ENCODE measurements at regions not wholly inside any gene's neighbourhood (a gene's known extent, or its start where the extent isn't known, plus 50 kb on each side); places are given as distances from the start of the nearest gene placed in this dataset.

DNA sequence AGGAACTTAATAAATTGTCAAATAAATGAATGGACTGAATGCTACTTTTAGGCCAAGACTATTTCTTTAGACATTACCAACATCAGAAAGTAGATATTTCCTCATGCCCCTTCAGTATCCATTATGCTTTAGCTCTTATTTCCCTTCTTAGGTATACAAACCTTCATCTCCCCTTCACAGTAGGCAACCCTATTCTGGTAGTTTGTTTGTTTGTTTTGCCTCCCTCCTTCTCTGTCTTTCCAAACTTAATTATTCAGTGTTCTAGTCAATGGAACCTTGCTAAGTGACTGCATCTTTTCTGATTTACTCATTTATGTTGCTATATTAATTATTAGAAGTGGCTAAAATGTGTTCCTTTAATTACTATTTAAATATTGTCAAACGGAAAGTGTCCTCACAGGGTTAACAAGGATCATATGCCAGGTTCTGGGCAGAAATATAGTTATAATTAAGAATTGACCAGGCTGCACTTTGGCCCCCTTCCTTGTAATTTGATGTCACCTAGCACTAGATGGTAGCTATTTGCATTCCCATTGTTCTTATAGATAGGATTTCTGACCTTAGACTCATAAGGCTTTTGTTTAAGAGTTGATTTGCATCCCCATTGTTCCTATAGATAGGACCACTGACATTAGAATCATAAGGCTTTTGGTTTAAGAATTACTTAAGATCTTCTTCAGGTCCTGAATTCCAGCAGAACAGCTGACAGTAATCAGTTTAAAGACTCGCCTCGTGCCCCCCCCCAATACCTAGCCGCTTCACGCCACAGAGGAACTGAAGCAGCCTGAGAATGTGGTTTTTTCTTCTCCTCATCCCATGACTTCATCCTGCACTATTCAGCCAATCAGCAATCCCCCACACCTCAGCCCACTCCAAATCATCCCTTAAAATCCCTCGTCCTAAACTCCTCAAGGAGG is 84.4 kb upstream of the NUDT12 start:
- ATAC-seq (no peak), DNase-seq (no peak)
- Histone ChIP-seq H3K4me1 (ENCODE audit: control insufficient read depth, insufficient read depth, low read length) (no peaks in the 10 kb centered on the region), H3K9me3 (ENCODE audit: control insufficient read depth, insufficient read depth, low read length) (peaks cover under 1% of the 10 kb centered on the region), H3K27me3 (ENCODE audit: control insufficient read depth, insufficient read depth, low read length) (no peaks in the 10 kb centered on the region), H3K36me3 (ENCODE audit: control insufficient read depth, insufficient read depth, low read length) (no peaks in the 10 kb centered on the region), H3K4me3 (ENCODE audit: low read length) (no peak overlapping the region), H3K27ac (ENCODE audit: low read length) (no peak overlapping the region)
- Mint-ChIP-seq H3K9me3 (peaks cover 5 to 10% of the 10 kb centered on the region in 2 donors), H3K4me1 (no peaks in the 10 kb centered on the region), H3K27ac (no peak overlapping the region), H3K4me3 (no peak overlapping the region), H3K27me3 (ENCODE audit: low read depth in 2 of 2) (no peaks in the 10 kb centered on the region), H3K36me3 (no peaks in the 10 kb centered on the region)
- TF ChIP-seq, protein P1, sequence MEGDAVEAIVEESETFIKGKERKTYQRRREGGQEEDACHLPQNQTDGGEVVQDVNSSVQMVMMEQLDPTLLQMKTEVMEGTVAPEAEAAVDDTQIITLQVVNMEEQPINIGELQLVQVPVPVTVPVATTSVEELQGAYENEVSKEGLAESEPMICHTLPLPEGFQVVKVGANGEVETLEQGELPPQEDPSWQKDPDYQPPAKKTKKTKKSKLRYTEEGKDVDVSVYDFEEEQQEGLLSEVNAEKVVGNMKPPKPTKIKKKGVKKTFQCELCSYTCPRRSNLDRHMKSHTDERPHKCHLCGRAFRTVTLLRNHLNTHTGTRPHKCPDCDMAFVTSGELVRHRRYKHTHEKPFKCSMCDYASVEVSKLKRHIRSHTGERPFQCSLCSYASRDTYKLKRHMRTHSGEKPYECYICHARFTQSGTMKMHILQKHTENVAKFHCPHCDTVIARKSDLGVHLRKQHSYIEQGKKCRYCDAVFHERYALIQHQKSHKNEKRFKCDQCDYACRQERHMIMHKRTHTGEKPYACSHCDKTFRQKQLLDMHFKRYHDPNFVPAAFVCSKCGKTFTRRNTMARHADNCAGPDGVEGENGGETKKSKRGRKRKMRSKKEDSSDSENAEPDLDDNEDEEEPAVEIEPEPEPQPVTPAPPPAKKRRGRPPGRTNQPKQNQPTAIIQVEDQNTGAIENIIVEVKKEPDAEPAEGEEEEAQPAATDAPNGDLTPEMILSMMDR (IDR thresholded peaks at IDR 0.05) = no peak
- 87% methylated on average over 6 of the region's 6 CpGs for whole genome bisulfite sequencing (ENCODE audit: insufficient coverage)
- intact Hi-C loops (cut with micrococcal nuclease) = no loop called here

DNA sequence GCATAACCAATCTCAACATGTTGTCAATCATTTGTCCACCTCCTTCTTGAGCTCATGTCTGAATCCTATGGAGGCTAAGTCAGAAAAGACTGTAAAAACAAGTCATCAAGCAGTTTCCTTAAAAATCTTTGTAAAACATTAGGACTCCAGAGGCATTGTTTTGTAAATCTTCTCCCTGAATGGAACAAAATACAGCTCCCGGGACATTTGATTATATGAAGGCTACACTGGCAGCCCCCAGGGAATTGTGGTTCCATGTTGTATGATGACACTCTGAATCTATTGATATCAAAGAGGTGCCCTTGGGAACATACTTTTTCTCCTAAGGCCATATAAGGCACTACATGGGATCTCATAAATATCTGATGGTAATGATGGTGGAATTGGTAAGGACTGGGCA is 83.2 kb upstream of the NUDT12 start:
- intact Hi-C loops (cut with micrococcal nuclease) = no loop called here

DNA sequence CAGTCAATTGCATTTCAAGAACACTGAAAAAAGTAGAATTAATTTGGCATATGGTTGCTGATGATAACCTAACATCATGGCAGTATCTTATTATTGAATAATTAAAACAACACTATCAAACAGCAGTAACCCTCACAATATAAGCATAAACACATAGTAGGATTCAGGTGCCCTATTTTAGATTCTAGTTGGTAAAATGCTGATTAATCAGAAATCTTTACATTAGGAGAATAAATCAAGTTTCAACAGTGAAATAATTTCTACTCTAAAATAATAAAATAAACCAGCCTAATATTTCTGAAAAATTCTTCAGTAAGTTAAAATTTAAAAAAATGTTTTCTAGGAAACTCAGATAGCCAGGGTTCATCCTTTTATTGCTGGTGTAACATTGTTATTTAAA is 76.4 kb upstream of the NUDT12 start:
- no peak overlapping the region for H3K4me3 ChIP-seq (ENCODE audit: low read length)
- TF ChIP-seq, protein P1 (IDR thresholded peaks at IDR 0.05) = no peak
- Mint-ChIP-seq H3K36me3 (no peaks in the 10 kb centered on the region), H3K4me3 (no peak overlapping the region), H3K27me3 (ENCODE audit: low read depth in 2 of 2) (no peaks in the 10 kb centered on the region), H3K27ac (no peak overlapping the region), H3K4me1 (no peaks in the 10 kb centered on the region), H3K9me3 (peaks cover 0 to 2% of the 10 kb centered on the region in 2 donors)
- no peaks in the 10 kb centered on the region for H3K36me3 ChIP-seq (ENCODE audit: control insufficient read depth, insufficient read depth, low read length)
- DNase-seq = no peak
- no peaks in the 10 kb centered on the region for H3K4me1 ChIP-seq (ENCODE audit: control insufficient read depth, insufficient read depth, low read length)
- H3K9me3 ChIP-seq (ENCODE audit: control insufficient read depth, insufficient read depth, low read length) = peaks cover 5% of the 10 kb centered on the region
- ATAC-seq = no peak
- H3K27ac ChIP-seq (ENCODE audit: low read length) = no peak overlapping the region
- intact Hi-C loops (cut with micrococcal nuclease) = no loop called here
- H3K27me3 ChIP-seq (ENCODE audit: control insufficient read depth, insufficient read depth, low read length) = no peaks in the 10 kb centered on the region

More for the DNA sequence above, 83.2 kb upstream of the NUDT12 start:
- no peaks in the 10 kb centered on the region for H3K4me1 Mint-ChIP-seq
- DNase-seq = no peak
- Histone ChIP-seq H3K4me1 (ENCODE audit: control insufficient read depth, insufficient read depth, low read length) (no peaks in the 10 kb centered on the region), H3K27ac (ENCODE audit: low read length) (no peak overlapping the region), H3K36me3 (ENCODE audit: control insufficient read depth, insufficient read depth, low read length) (no peaks in the 10 kb centered on the region), H3K9me3 (ENCODE audit: control insufficient read depth, insufficient read depth, low read length) (peaks cover 5% of the 10 kb centered on the region), H3K27me3 (ENCODE audit: control insufficient read depth, insufficient read depth, low read length) (no peaks in the 10 kb centered on the region), H3K4me3 (ENCODE audit: low read length) (no peak overlapping the region)
- TF ChIP-seq, protein P1 (IDR thresholded peaks at IDR 0.05) = no peak
- no peak overlapping the region for H3K27ac Mint-ChIP-seq
- H3K4me3 Mint-ChIP-seq = no peak overlapping the region
- ATAC-seq = no peak
- no peaks in the 10 kb centered on the region for H3K27me3 Mint-ChIP-seq (ENCODE audit: low read depth in 2 of 2)
- WGBS (ENCODE audit: insufficient coverage) = no CpG with 5 or more reads among the region's 1 CpG
- no peaks in the 10 kb centered on the region for H3K36me3 Mint-ChIP-seq
- H3K9me3 Mint-ChIP-seq = peaks cover 5 to 10% of the 10 kb centered on the region in 2 donors

DNA sequence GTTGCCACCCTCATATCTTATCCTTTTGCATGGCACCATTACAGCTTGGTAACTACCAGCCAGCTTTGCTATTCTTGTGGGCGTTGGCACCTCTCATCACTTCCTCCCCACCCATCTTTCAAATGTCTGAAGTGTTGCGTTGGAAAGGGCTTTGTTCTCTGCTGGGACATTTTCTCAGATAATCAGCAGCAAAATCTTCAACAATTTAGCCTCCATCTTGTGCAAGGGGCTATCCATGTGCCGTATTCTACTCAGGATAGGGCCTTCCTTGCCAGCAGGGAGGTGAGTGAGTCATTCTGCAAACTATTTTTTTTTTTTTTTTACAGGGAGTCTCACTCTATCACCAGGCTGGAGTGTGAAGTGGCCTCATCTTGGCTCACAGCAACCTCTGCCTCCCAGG is 62.1 kb upstream of the NUDT12 start:
- Histone ChIP-seq H3K27ac (ENCODE audit: low read length) (no peak overlapping the region), H3K4me3 (ENCODE audit: low read length) (no peak overlapping the region), H3K27me3 (ENCODE audit: control insufficient read depth, insufficient read depth, low read length) (no peaks in the 10 kb centered on the region), H3K36me3 (ENCODE audit: control insufficient read depth, insufficient read depth, low read length) (no peaks in the 10 kb centered on the region), H3K9me3 (ENCODE audit: control insufficient read depth, insufficient read depth, low read length) (no peaks in the 10 kb centered on the region), H3K4me1 (ENCODE audit: control insufficient read depth, insufficient read depth, low read length) (no peaks in the 10 kb centered on the region)
- Mint-ChIP-seq H3K9me3 (peaks cover 3 to 5% of the 10 kb centered on the region in 2 donors), H3K27me3 (ENCODE audit: low read depth in 2 of 2) (no peaks in the 10 kb centered on the region), H3K36me3 (no peaks in the 10 kb centered on the region), H3K27ac (no peak overlapping the region), H3K4me3 (no peak overlapping the region), H3K4me1 (no peaks in the 10 kb centered on the region)
- TF ChIP-seq, protein P1 (IDR thresholded peaks at IDR 0.05) = no peak
- intact Hi-C loops (cut with micrococcal nuclease) = no loop called here
- DNase-seq (no peak), ATAC-seq (no peak)
- WGBS (ENCODE audit: insufficient coverage) = 95% methylated on average over 2 of the region's 3 CpGs

All from natural killer cell (primary cell).